HG03342 (cell line): ENCODE measurements at regions not wholly inside any gene's neighbourhood (a gene's known extent, or its start where the extent isn't known, plus 50 kb on each side); places are given as distances from the start of the nearest gene placed in this dataset.
"Not testable (repeated sequence)": the region's sequence is repeated elsewhere in the genome, so short reads cannot be mapped to it uniquely, and the experiment has no call there.

ENCODE experiments used
- ATAC-seq: cut with Tn5 transposase; IDR thresholded peaks from one replicate; pipeline ENCODE4 v1.9.1; 2021; ENCODE audit warnings: mild to moderate bottlenecking, moderate library complexity; ENCODE audit not compliant: unreplicated experiment

GRCh38 chr2:87196720-87197388, 175.2 kb upstream of the PLGLB1 start:
- not testable (repeated sequence) for ATAC-seq

GRCh38 chr2:87198422-87198821, 176.8 kb upstream of the PLGLB1 start:
- not testable (repeated sequence) for ATAC-seq

- ATAC-seq, result not testable (repeated sequence)
Measured at GRCh38 chr2:87199228-87199627, 177.6 kb upstream of the PLGLB1 start.

- not testable (repeated sequence) for ATAC-seq
Measured at GRCh38 chr2:87204569-87205147, 183.0 kb upstream of the PLGLB1 start.

GRCh38 chr2:87212938-87213337, 191.3 kb upstream of the PLGLB1 start:
- ATAC-seq, result not testable (repeated sequence)

GRCh38 chr2:87217005-87217404, 195.4 kb upstream of the PLGLB1 start:
- ATAC-seq, result not testable (repeated sequence)

GRCh38 chr2:87217741-87218410, 196.2 kb upstream of the PLGLB1 start:
- peak; percentile 62 for ATAC-seq

GRCh38 chr2:87220651-87221050, 199.0 kb upstream of the PLGLB1 start:
- ATAC-seq, result not testable (repeated sequence)

GRCh38 chr2:87222131-87222530, 200.5 kb upstream of the PLGLB1 start:
- not testable (repeated sequence) for ATAC-seq

GRCh38 chr2:87223873-87224272, 202.2 kb upstream of the PLGLB1 start:
- ATAC-seq, result not testable (repeated sequence)

GRCh38 chr2:87229091-87229689, 207.5 kb upstream of the PLGLB1 start:
- ATAC-seq, result peak; percentile 57

- not testable (repeated sequence) for ATAC-seq
Measured at GRCh38 chr2:87229964-87230363, 208.3 kb upstream of the PLGLB1 start.

GRCh38 chr2:87235333-87235981, 213.8 kb upstream of the PLGLB1 start:
- ATAC-seq, result not testable (repeated sequence)

GRCh38 chr2:87237570-87238336, 216.1 kb upstream of the PLGLB1 start:
- ATAC-seq, result not testable (repeated sequence)

- not testable (repeated sequence) for ATAC-seq
Measured at GRCh38 chr2:87239558-87240215, 218.0 kb upstream of the PLGLB1 start.

GRCh38 chr2:87246066-87246717, 224.5 kb upstream of the PLGLB1 start:
- not testable (repeated sequence) for ATAC-seq

- ATAC-seq, result not testable (repeated sequence)
Measured at GRCh38 chr2:87252046-87252445, 230.4 kb upstream of the PLGLB1 start.

GRCh38 chr2:87254562-87254961, 232.9 kb upstream of the PLGLB1 start:
- ATAC-seq, result not testable (repeated sequence)

GRCh38 chr2:87255410-87255809, 233.8 kb upstream of the PLGLB1 start:
- not testable (repeated sequence) for ATAC-seq
